ENCODE measurements at regions not wholly inside any gene's neighbourhood (a gene's known extent, or its start where the extent isn't known, plus 50 kb on each side); places are given as distances from the start of the nearest gene placed in this dataset.

- no peak overlapping the region for H3K4me3 Mint-ChIP-seq
- DNase-seq (no peak), ATAC-seq (no peak)
- no peaks in the 10 kb centered on the region for H3K36me3 Mint-ChIP-seq (ENCODE audit: low read depth)
- H3K27ac Mint-ChIP-seq, result no peak overlapping the region
- intact Hi-C loops (cut with micrococcal nuclease), result no loop called here
- ChIA-PET POLR2A (no interaction called here), CTCF (interaction anchor here (0.9 kb wide), 1 partner anchor 135 kb away, joined by 3 read pairs; no protein-coding TSS in a partner anchor)
- no peaks in the 10 kb centered on the region for H3K4me1 Mint-ChIP-seq (ENCODE audit: low read depth)
- H3K9me3 Mint-ChIP-seq, result no peaks in the 10 kb centered on the region
- TF ChIP-seq CTCF (IDR thresholded peaks at IDR 0.05), result no peak
- no peaks in the 10 kb centered on the region for H3K27me3 Mint-ChIP-seq
Measured at GRCh38 chr1:209383422-209383821, 200.1 kb upstream of the CAMK1G start.

- H3K4me1 Mint-ChIP-seq (ENCODE audit: low read depth), result no peaks in the 10 kb centered on the region
- DNase-seq (no peak), ATAC-seq (no peak)
- H3K27me3 Mint-ChIP-seq, result no peaks in the 10 kb centered on the region
- ChIA-PET POLR2A (no interaction called here), CTCF (interaction anchor here (0.9 kb wide), 1 partner anchor 136 kb away, joined by 3 read pairs; no protein-coding TSS in a partner anchor)
- no peak overlapping the region for H3K27ac Mint-ChIP-seq
- H3K9me3 Mint-ChIP-seq, result no peaks in the 10 kb centered on the region
- H3K4me3 Mint-ChIP-seq, result no peak overlapping the region
- intact Hi-C loops (cut with micrococcal nuclease), result no loop called here
- H3K36me3 Mint-ChIP-seq (ENCODE audit: low read depth), result no peaks in the 10 kb centered on the region
- no peak for TF ChIP-seq CTCF (IDR thresholded peaks at IDR 0.05)
Measured at GRCh38 chr1:209383907-209384709, 199.4 kb upstream of the CAMK1G start.

GRCh38 chr1:209384710-209385550 is 198.6 kb upstream of the CAMK1G start:
- H3K9me3 Mint-ChIP-seq, result no peaks in the 10 kb centered on the region
- no peak overlapping the region for H3K4me3 Mint-ChIP-seq
- DNase-seq (no peak), ATAC-seq (no peak)
- no peaks in the 10 kb centered on the region for H3K27me3 Mint-ChIP-seq
- no peak for TF ChIP-seq CTCF (IDR thresholded peaks at IDR 0.05)
- ChIA-PET POLR2A (no interaction called here), CTCF (no interaction called here)
- no peaks in the 10 kb centered on the region for H3K36me3 Mint-ChIP-seq (ENCODE audit: low read depth)
- H3K27ac Mint-ChIP-seq, result no peak overlapping the region
- intact Hi-C loops (cut with micrococcal nuclease), result no loop called here
- no peaks in the 10 kb centered on the region for H3K4me1 Mint-ChIP-seq (ENCODE audit: low read depth)

- ChIA-PET CTCF (no interaction called here), POLR2A (no interaction called here)
- Mint-ChIP-seq H3K27me3 (no peaks in the 10 kb centered on the region), H3K4me1 (ENCODE audit: low read depth) (no peaks in the 10 kb centered on the region), H3K36me3 (ENCODE audit: low read depth) (no peaks in the 10 kb centered on the region), H3K9me3 (no peaks in the 10 kb centered on the region), H3K4me3 (no peak overlapping the region), H3K27ac (no peak overlapping the region)
- TF ChIP-seq CTCF (IDR thresholded peaks at IDR 0.05), result no peak
- intact Hi-C loops (cut with micrococcal nuclease), result no loop called here
- no peak for ATAC-seq
- DNase-seq, result no peak
Measured at GRCh38 chr1:209386156-209386555, 197.4 kb upstream of the CAMK1G start.
